HepG2 (cell line): ENCODE measurements at regions not wholly inside any gene's neighbourhood (a gene's known extent, or its start where the extent isn't known, plus 50 kb on each side); places are given as distances from the start of the nearest gene placed in this dataset.
A peak's percentile ranks its signal among the peaks of the same experiment; 100 is the strongest.

Source experiments
- CEBPB ChIP-seq: IDR thresholded peaks from 2 replicates; pipeline ENCODE4 v1.6.1; 2011; ENCODE audit warnings: low read depth, low read length, improper control_type of control experiment, borderline replicate concordance
- ETV5 ChIP-seq: IDR thresholded peaks from 2 replicates; pipeline ENCODE4 v1.6.1; 2018; ENCODE audit warnings: missing biosample characterization, missing genetic modification reagents, inconsistent platforms, borderline replicate concordance
- FOSL2 ChIP-seq: sonication (generic); formaldehyde crosslinking; IDR thresholded peaks from 2 replicates; pipeline ENCODE4 v1.4.0; 2020; ENCODE audit warnings: missing genetic modification reagents
- HNF4A ChIP-seq: sonication (generic); formaldehyde crosslinking; IDR thresholded peaks from 2 replicates; pipeline ENCODE4 v1.4.0; 2020; ENCODE audit warnings: missing genetic modification reagents
- KDM2A ChIP-seq: sonication (generic); formaldehyde crosslinking; IDR thresholded peaks from 2 replicates; pipeline ENCODE4 v1.4.0; 2020; ENCODE audit warnings: low read depth, missing genetic modification reagents, borderline replicate concordance
- MIER3 ChIP-seq: IDR thresholded peaks from 2 replicates; pipeline ENCODE4 v1.6.1; 2016; ENCODE audit warnings: missing compliant biosample characterization, borderline replicate concordance
- NCOR1 ChIP-seq: fragments of 200-600 bp; sonication (generic); IDR thresholded peaks from 2 replicates; pipeline ENCODE4 v1.7.0; 2017; ENCODE audit warnings: antibody characterized with exemption, low read length, borderline replicate concordance
- NR2F2 ChIP-seq: IDR thresholded peaks from 2 replicates; pipeline ENCODE4 v1.6.1; 2012; ENCODE audit warnings: low read depth, inconsistent platforms, borderline replicate concordance
- RARA ChIP-seq: IDR thresholded peaks from 2 replicates; pipeline ENCODE4 v1.6.1; 2016; ENCODE audit warnings: missing genetic modification reagents, missing compliant biosample characterization
- SP5 ChIP-seq: IDR thresholded peaks from 2 replicates; pipeline ENCODE4 v1.6.1; 2016; ENCODE audit warnings: low read depth, borderline replicate concordance
- ZBTB7B ChIP-seq: sonication (generic); formaldehyde crosslinking; IDR thresholded peaks from 2 replicates; pipeline ENCODE4 v1.4.0; 2020; ENCODE audit warnings: missing genetic modification reagents
- ZNF574 ChIP-seq: sonication (generic); formaldehyde crosslinking; IDR thresholded peaks from 2 replicates; pipeline ENCODE4 v1.4.0; 2020; ENCODE audit warnings: missing genetic modification reagents
- TF ChIP-seq, protein P1 (sequence below): sonication (generic); formaldehyde crosslinking; IDR thresholded peaks from 2 replicates; pipeline ENCODE4 v1.4.0; 2020; ENCODE audit warnings: mild to moderate bottlenecking, missing genetic modification reagents
- TF ChIP-seq, protein P2 (sequence below): IDR thresholded peaks from 2 replicates; pipeline ENCODE4 v1.6.1; 2016; ENCODE audit warnings: missing compliant biosample characterization, missing genetic modification reagents, borderline replicate concordance
- TF ChIP-seq, protein P3 (sequence below): sonication (generic); formaldehyde crosslinking; conservative IDR thresholded peaks from 2 replicates; pipeline ENCODE4 v1.8.0; 2022; ENCODE audit warnings: mild to moderate bottlenecking, moderate library complexity, missing genetic modification reagents
- TF ChIP-seq, protein P4 (sequence below): sonication (generic); formaldehyde crosslinking; IDR thresholded peaks from 2 replicates; pipeline ENCODE4 v1.4.0; 2020; ENCODE audit warnings: missing genetic modification reagents
- TF ChIP-seq, protein P5 (sequence below): IDR thresholded peaks from 2 replicates; pipeline ENCODE4 v1.6.1; 2016; ENCODE audit warnings: mild to moderate bottlenecking, missing biosample characterization, missing genetic modification reagents

DNA sequence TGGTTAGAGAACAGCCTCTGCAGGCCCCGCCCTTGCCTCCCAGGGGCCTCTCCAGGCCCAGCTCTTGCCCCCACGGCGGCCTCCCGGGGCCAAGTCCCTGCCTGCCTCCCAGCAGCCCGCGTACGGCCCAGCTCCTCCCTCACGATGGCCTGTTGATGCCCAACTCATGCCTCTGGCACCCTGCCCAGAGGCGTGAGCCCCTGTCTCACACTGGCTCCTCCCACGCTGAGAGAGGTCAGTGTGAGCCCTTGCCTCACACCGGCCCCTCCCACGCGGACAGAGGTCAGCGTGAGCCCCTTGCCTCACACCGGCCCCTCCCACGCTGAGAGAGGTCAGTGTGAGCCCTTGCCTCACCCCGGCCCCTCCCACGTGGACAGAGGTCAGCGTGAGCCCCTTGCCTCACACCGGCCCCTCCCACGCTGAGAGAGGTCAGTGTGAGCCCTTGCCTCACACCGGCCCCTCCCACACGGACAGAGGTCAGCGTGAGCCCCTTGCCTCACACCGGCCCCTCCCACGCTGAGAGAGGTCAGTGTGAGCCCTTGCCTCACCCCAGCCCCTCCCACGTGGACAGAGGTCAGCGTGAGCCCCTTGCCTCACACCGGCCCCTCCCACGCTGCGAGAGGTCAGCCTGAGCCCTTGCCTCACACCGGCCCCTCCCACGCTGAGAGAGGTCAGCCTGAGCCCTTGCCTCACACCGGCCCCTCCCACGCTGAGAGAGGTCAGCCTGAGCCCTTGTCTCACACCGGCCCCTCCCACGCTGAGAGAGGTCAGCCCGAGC is 91.4 kb upstream of the PRDM7 start (continued):
- TF ChIP-seq, protein P1, sequence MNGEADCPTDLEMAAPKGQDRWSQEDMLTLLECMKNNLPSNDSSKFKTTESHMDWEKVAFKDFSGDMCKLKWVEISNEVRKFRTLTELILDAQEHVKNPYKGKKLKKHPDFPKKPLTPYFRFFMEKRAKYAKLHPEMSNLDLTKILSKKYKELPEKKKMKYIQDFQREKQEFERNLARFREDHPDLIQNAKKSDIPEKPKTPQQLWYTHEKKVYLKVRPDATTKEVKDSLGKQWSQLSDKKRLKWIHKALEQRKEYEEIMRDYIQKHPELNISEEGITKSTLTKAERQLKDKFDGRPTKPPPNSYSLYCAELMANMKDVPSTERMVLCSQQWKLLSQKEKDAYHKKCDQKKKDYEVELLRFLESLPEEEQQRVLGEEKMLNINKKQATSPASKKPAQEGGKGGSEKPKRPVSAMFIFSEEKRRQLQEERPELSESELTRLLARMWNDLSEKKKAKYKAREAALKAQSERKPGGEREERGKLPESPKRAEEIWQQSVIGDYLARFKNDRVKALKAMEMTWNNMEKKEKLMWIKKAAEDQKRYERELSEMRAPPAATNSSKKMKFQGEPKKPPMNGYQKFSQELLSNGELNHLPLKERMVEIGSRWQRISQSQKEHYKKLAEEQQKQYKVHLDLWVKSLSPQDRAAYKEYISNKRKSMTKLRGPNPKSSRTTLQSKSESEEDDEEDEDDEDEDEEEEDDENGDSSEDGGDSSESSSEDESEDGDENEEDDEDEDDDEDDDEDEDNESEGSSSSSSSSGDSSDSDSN (CRISPR knock-in tag) = 0 out of 2 replicates have a peak, but pooled peaks have one; percentile 19
- TF ChIP-seq, protein P2, sequence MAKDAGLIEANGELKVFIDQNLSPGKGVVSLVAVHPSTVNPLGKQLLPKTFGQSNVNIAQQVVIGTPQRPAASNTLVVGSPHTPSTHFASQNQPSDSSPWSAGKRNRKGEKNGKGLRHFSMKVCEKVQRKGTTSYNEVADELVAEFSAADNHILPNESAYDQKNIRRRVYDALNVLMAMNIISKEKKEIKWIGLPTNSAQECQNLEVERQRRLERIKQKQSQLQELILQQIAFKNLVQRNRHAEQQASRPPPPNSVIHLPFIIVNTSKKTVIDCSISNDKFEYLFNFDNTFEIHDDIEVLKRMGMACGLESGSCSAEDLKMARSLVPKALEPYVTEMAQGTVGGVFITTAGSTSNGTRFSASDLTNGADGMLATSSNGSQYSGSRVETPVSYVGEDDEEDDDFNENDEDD (CRISPR knock-in tag) = peak; percentile 67; the same call in 1 of the 2 replicates
- TF ChIP-seq FOSL2 = peak; percentile 63
- peak; percentile 53 for TF ChIP-seq ZNF574 (CRISPR knock-in tag)
- TF ChIP-seq, protein P3, sequence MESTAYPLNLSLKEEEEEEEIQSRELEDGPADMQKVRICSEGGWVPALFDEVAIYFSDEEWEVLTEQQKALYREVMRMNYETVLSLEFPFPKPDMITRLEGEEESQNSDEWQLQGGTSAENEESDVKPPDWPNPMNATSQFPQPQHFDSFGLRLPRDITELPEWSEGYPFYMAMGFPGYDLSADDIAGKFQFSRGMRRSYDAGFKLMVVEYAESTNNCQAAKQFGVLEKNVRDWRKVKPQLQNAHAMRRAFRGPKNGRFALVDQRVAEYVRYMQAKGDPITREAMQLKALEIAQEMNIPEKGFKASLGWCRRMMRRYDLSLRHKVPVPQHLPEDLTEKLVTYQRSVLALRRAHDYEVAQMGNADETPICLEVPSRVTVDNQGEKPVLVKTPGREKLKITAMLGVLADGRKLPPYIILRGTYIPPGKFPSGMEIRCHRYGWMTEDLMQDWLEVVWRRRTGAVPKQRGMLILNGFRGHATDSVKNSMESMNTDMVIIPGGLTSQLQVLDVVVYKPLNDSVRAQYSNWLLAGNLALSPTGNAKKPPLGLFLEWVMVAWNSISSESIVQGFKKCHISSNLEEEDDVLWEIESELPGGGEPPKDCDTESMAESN (CRISPR knock-in tag) = peak; percentile 61; the same call in 1 of the 2 replicates
- peak; percentile 77 for TF ChIP-seq HNF4A (CRISPR knock-in tag)
- TF ChIP-seq ZBTB7B = peak; percentile 83
- TF ChIP-seq NCOR1 = peak; percentile 32; the same call in 1 of the 2 replicates
- peak; percentile 86 for TF ChIP-seq RARA (CRISPR knock-in tag)
- TF ChIP-seq MIER3 (CRISPR knock-in tag) = peak; percentile 85; the same call in 1 of the 2 replicates
- peak; percentile 23; the same call in 1 of the 2 replicates for TF ChIP-seq KDM2A (CRISPR knock-in tag)
- TF ChIP-seq NR2F2 = peak; percentile 83
- TF ChIP-seq, protein P4, sequence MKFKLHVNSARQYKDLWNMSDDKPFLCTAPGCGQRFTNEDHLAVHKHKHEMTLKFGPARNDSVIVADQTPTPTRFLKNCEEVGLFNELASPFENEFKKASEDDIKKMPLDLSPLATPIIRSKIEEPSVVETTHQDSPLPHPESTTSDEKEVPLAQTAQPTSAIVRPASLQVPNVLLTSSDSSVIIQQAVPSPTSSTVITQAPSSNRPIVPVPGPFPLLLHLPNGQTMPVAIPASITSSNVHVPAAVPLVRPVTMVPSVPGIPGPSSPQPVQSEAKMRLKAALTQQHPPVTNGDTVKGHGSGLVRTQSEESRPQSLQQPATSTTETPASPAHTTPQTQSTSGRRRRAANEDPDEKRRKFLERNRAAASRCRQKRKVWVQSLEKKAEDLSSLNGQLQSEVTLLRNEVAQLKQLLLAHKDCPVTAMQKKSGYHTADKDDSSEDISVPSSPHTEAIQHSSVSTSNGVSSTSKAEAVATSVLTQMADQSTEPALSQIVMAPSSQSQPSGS (CRISPR knock-in tag) = peak; percentile 80
- TF ChIP-seq, protein P5, sequence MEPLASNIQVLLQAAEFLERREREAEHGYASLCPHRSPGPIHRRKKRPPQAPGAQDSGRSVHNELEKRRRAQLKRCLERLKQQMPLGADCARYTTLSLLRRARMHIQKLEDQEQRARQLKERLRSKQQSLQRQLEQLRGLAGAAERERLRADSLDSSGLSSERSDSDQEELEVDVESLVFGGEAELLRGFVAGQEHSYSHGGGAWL (CRISPR knock-in tag) = peak; percentile 47; the same call in 1 of the 2 replicates
- TF ChIP-seq ETV5 (CRISPR knock-in tag) = peak; percentile 16; the same call in 1 of the 2 replicates
- peak; percentile 90 for TF ChIP-seq SP5 (CRISPR knock-in tag)
- peak; percentile 65 for TF ChIP-seq CEBPB
